HG02798 (cell line): ENCODE measurements at regions not wholly inside any gene's neighbourhood (a gene's known extent, or its start where the extent isn't known, plus 50 kb on each side); places are given as distances from the start of the nearest gene placed in this dataset.
"Not testable (repeated sequence)": the region's sequence is repeated elsewhere in the genome, so short reads cannot be mapped to it uniquely, and the experiment has no call there.

Experiments
- ATAC-seq: cut with Tn5 transposase; IDR thresholded peaks from one replicate; pipeline ENCODE4 v1.9.1; 2021; ENCODE audit warnings: mild to moderate bottlenecking; ENCODE audit not compliant: unreplicated experiment, poor library complexity

- ATAC-seq, result no peak
Observed at GRCh38 chr5:114839360-114839759, 330.3 kb downstream of the TRIM36 start.

DNA sequence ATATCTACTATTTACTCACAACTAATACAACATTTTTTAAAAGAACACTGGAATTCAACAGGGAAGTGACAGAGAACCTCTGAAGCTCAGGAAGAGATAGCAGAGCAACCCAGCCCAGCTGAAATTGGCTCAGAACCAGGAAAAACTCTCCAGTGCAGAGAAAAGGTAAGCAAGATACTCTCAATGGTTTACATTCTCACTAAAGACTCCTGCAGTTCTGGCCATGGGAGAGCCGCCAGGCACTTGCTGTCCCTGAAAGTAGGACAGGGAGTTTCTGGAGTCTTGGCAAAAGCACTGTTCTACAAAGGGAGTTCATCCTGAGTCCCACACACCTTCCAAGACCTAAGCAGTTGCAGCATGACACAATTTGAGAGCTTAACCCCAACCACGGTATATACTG, 330.8 kb downstream of the TRIM36 start:
- no peak for ATAC-seq

DNA sequence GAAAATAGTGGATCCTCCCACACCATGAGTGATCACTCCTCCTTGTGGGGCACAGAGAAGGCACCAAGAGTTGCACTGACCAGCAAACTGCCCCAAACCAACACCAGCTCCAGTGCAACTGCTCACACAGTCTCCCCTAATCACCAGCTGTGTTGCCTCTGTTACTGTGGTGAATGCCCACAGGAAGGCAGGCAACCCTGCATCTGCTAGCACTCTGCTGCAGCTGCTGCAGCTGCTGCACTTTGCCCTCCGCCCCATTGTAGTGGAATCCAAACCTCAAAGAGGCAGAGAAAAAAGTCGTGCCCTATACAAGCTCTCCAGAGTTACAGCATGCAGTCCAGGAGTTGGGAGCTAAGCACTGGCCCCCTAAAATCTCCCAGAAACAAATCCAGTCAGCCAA, 339.6 kb downstream of the TRIM36 start:
- no peak for ATAC-seq

DNA sequence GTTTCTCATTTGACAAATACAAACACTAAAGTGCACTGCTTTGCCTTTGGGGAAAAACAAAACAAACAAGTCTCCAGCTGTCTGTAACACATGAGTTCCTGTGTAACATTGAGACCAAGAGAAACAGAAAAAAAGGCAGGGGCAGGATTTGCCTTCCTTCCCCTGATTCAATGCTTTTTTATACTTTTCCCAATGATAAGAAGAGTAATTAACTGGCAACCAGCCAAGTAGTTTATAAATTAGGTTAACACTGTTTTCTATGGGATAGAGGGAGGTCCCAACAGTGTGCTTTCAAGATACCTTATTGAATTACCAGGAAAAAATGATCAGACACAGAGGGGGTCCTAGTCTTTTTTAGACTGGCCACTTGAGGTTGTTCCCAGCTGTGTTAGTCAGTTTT, 346.8 kb downstream of the TRIM36 start:
- ATAC-seq, result no peak

DNA sequence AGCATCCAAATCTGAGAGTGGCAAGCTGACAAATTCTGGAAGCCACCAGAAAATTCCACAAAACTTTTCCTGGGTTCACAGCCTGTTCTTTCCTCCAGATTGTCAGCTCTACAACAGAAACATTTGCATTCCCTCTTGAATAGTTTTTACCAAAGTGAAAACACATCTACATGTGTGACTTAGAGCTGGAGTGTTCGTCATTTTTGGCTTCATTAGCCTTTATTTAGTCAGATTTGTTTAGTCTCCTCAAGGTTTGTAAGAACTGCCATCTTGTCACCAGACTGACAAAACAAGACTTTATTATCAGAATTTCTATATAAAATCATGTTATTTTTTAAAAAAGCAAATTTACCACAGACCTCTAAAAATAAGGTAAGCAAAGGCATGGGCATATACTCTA, 347.3 kb downstream of the TRIM36 start:
- ATAC-seq, result no peak

GRCh38 chr5:114790403-114790792, 379.3 kb downstream of the TRIM36 start:
- no peak for ATAC-seq

GRCh38 chr5:114789773-114790402, 379.8 kb downstream of the TRIM36 start:
- ATAC-seq, result peak; percentile 72

- ATAC-seq, result no peak
Observed at GRCh38 chr5:114782869-114783268, 386.8 kb downstream of the TRIM36 start.

- ATAC-seq, result no peak
Observed at GRCh38 chr5:114782177-114782576, 387.5 kb downstream of the TRIM36 start.

DNA sequence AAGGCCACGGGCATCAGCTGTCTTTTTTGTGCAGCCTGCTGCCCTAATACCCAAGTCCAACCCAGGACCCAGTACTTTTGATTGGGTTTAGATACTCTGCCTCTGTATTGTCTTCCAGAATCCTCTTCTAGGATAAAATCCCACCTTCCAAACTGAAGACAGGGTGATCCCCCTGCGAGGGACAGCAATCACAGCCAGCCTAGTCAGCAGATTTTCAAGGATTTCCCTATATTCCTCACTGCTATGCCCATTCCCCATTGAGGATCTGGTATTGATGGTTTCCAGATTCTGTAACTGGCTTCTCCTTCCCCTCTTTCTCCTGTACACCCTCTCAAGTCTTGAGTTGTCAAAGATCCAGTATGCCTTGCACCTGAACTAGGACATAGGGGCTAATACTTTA, 389.4 kb downstream of the TRIM36 start:
- no peak for ATAC-seq

GRCh38 chr5:114744406-114744805, 382.5 kb downstream of the KCNN2 start:
- ATAC-seq, result no peak

DNA sequence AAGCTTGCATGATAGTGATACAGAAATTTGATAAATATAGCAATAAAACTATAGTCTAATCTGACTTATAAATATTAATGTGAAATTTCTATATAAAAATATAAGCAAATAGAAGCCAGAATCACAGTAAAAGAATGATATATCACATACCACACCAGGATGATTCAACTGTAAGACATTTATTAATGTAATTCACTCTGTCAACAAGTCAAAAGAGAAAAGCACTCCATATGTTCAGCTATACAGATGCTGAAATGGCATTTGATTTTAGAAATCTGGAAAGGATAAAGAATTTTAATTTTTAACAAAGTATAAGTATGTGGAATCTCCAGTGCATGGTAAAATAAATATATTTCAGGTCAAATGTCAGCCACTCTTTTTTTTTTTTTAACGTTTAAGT, 372.4 kb downstream of the KCNN2 start:
- ATAC-seq, result no peak

GRCh38 chr5:114729986-114730385, 368.1 kb downstream of the KCNN2 start:
- ATAC-seq, result no peak

GRCh38 chr5:114727358-114727757, 365.5 kb downstream of the KCNN2 start:
- ATAC-seq, result no peak

GRCh38 chr5:114726131-114726530, 364.3 kb downstream of the KCNN2 start:
- ATAC-seq, result no peak

DNA sequence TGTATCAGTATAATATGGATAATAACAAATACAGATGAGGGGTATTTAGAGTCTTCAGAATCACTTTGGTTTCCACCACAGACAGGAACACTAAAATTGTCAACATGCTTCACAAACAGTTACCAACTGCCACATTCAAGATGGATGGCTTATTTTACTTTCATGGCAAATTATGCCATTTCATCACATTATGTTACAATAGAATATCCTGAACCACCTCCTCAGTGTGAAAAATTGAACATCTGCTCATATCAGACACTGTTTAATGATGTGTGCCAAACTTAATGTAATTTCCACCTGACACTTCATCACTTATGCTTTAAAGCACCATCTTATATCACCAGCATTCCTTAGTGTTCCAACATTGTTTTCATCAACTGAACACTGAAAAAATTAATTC, 357.4 kb downstream of the KCNN2 start:
- ATAC-seq, result no peak

- no peak for ATAC-seq
Observed at GRCh38 chr5:114716955-114717354, 355.1 kb downstream of the KCNN2 start.

- not testable (repeated sequence) for ATAC-seq
Observed at GRCh38 chr5:114704225-114704893, 342.5 kb downstream of the KCNN2 start.

DNA sequence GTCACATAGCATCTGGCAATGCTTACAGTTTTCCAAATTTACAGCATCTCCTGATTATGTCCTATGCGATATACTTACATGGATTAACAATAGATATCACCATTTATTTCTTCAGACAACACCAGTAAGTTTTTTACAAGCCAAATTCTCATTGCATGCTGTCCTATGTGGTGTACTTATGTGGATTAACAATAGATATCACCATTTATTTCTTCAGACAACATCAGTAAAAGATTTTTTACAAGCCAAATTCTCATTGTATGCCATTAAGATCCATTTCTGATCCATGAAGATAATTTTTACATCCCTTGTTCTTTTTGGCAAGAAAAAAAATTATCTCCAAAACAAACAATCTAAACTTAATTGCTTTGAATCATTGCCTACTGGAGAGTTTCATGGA, 340.9 kb downstream of the KCNN2 start:
- no peak for ATAC-seq

GRCh38 chr5:114702136-114702535, 340.3 kb downstream of the KCNN2 start:
- ATAC-seq, result no peak

DNA sequence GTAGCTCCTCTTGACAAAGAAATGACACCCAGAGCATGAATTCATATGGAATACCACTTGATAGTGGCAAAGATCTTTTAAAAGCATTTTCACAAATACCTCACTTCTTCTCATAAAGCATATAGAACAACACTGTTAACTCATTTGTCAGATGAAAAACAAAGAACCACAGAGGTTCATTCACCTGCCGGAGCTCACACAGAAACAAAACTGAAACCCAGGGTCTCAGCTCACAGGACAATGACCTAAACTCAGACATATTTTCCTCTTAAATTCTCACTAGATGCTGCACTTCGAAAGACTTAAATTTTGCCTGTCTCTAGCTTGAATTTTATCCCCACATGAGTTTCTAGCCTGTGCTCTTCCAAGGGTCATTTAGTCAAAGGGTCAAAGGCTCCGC, 339.0 kb downstream of the KCNN2 start:
- ATAC-seq, result no peak

GRCh38 chr5:114695292-114695904, 333.5 kb downstream of the KCNN2 start:
- ATAC-seq, result no peak
